Erythroblast (primary cell): ENCODE measurements at regions not wholly inside any gene's neighbourhood (a gene's known extent, or its start where the extent isn't known, plus 50 kb on each side); places are given as distances from the start of the nearest gene placed in this dataset.

Experiments used
- GATA1 ChIP-seq: IDR thresholded peaks from 2 replicates; pipeline ENCODE4 v1.6.1; 2011; ENCODE audit warnings: low read depth, mild to moderate bottlenecking, control low read depth, low read length, moderate library complexity
- POLR2A ChIP-seq: IDR thresholded peaks from 2 replicates; pipeline ENCODE4 v1.6.1; 2011; ENCODE audit warnings: mild to moderate bottlenecking, low read length

DNA sequence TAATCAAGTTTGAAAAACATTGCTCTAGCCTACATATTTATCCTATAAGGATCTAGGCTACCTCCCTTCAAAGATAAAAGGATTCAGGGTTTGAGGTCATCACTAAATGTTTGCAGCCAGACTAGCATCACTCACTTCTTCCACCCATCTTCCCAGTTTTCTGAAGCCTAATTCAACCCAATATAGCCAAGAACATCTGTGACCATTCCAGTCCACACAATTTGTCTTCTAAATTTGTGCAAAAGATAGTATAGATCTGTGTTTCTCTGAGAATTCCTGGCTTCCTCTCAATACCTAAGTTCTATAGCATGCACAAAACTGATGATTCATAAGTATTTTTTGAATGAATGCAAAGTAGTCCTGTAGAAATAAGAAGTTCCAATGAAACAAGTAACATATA, 103.0 kb upstream of the CDK1 start:
- no peak for TF ChIP-seq POLR2A
- no peak for TF ChIP-seq GATA1
